Neural cell (in vitro differentiated cells): ENCODE measurements at regions not wholly inside any gene's neighbourhood (a gene's known extent, or its start where the extent isn't known, plus 50 kb on each side); places are given as distances from the start of the nearest gene placed in this dataset.

Experiments used
- CTCF ChIP-seq: fragments of 450-650 bp; IDR thresholded peaks from 2 replicates; pipeline ENCODE4 v1.5.1; 2014; ENCODE audit warnings: antibody characterized with exemption, mild to moderate bottlenecking, moderate library complexity; ENCODE audit not compliant: poor library complexity, severe bottlenecking
- EP300 ChIP-seq: fragments of 450-650 bp; conservative IDR thresholded peaks from 2 replicates; pipeline ENCODE4 v1.6.1; 2014; ENCODE audit warnings: antibody characterized with exemption, mild to moderate bottlenecking, moderate library complexity; ENCODE audit not compliant: poor library complexity, severe bottlenecking
- EZH2 ChIP-seq: fragments of 200-600, 300-800 bp; shearing (Covaris generic), sonication (generic); IDR thresholded peaks from 2 replicates; pipeline ENCODE4 v1.6.1; 2014; ENCODE audit warnings: antibody characterized with exemption, low read length, borderline replicate concordance, mild to moderate bottlenecking; ENCODE audit not compliant: insufficient read depth, poor library complexity, severe bottlenecking
- MXI1 ChIP-seq: fragments of 450-650 bp; conservative IDR thresholded peaks from 2 replicates; pipeline ENCODE4 v1.6.1; 2014; ENCODE audit warnings: antibody characterized with exemption, mild to moderate bottlenecking; ENCODE audit not compliant: poor library complexity, severe bottlenecking
- POLR2AphosphoS5 ChIP-seq: IDR thresholded peaks from 2 replicates; pipeline ENCODE4 v1.6.1; 2012

GRCh38 chr9:103361906-103362305, 366.8 kb downstream of the CYLC2 start:
- TF ChIP-seq POLR2AphosphoS5, result peak; percentile 80
- peak; percentile 95 for TF ChIP-seq EP300
- no peak for TF ChIP-seq CTCF
- no peak for TF ChIP-seq EZH2
- no peak for TF ChIP-seq MXI1
